H1 (cell line): ENCODE measurements at regions not wholly inside any gene's neighbourhood (a gene's known extent, or its start where the extent isn't known, plus 50 kb on each side); places are given as distances from the start of the nearest gene placed in this dataset.

Experiments
- BCL11A ChIP-seq, 2 experiments: IDR thresholded peaks; one replicate each; pipeline ENCODE4 v1.6.1; 2011; ENCODE audit warnings: low read depth in 2 of 2, low read length in 2 of 2, mild to moderate bottlenecking in 2 of 2
- CHD2 ChIP-seq: IDR thresholded peaks from 2 replicates; pipeline ENCODE4 v1.6.1; 2012; ENCODE audit warnings: low read length, improper control_type of control experiment
- EGR1 ChIP-seq: IDR thresholded peaks from 2 replicates; pipeline ENCODE4 v1.6.1; 2011; ENCODE audit warnings: low read depth, low read length, borderline replicate concordance
- HDAC2 ChIP-seq, 2 experiments: fragments of 300-600 bp in 1 of 2; sonication (generic) in 1 of 2; IDR thresholded peaks; 2 replicates each; pipeline ENCODE4 v1.6.1; 2011 to 2012; ENCODE audit warnings: low read depth in 2 of 2, low read length in 2 of 2, mild to moderate bottlenecking in 2 of 2, moderate library complexity in 2 of 2, borderline replicate concordance in 1 of 2, inconsistent platforms in 1 of 2
- POU5F1 ChIP-seq: IDR thresholded peaks from 2 replicates; pipeline ENCODE4 v1.6.1; 2011; ENCODE audit warnings: low read depth, mild to moderate bottlenecking, low read length, moderate library complexity
- SAP30 ChIP-seq: fragments of 300-600 bp; sonication (generic); IDR thresholded peaks from 2 replicates; pipeline ENCODE4 v1.7.1; 2012; ENCODE audit warnings: low read length, moderate library complexity, mild to moderate bottlenecking, inconsistent platforms; ENCODE audit not compliant: insufficient read depth, insufficient replicate concordance
- YY1 ChIP-seq: IDR thresholded peaks from 2 replicates; pipeline ENCODE4 v1.6.1; 2011; ENCODE audit warnings: low read depth, mild to moderate bottlenecking, low read length
- TF ChIP-seq, protein P1 (sequence below): fragments of 300-600 bp; sonication (generic); IDR thresholded peaks from 2 replicates; pipeline ENCODE4 v1.7.1; 2012; ENCODE audit warnings: low read length, moderate library complexity, mild to moderate bottlenecking, inconsistent platforms; ENCODE audit not compliant: insufficient replicate concordance
- TF ChIP-seq, protein P2 (sequence below): IDR thresholded peaks from 2 replicates; pipeline ENCODE4 v1.6.1; 2012; ENCODE audit warnings: low read length, inconsistent platforms

DNA sequence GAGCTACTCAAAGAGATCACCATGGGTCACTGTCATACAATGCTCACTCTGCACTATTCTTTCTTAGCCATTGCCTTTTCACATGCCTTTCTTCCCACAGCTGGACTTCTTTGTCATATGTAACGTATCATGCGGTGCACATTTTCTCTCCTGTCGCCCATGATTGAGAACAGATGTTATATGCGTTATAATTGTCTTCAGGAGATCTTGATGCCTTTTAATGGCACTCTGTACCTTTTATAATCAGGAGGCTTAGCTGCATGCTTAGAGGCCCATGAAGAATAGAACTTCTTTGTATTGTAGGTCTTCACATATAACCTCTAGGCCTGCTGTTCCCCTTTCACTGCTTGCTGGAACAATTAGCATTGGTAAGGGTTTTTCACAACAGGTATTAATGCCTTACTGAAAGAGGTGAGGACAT is 436.1 kb downstream of the CDH10 start (continued):
- TF ChIP-seq, protein P1, sequence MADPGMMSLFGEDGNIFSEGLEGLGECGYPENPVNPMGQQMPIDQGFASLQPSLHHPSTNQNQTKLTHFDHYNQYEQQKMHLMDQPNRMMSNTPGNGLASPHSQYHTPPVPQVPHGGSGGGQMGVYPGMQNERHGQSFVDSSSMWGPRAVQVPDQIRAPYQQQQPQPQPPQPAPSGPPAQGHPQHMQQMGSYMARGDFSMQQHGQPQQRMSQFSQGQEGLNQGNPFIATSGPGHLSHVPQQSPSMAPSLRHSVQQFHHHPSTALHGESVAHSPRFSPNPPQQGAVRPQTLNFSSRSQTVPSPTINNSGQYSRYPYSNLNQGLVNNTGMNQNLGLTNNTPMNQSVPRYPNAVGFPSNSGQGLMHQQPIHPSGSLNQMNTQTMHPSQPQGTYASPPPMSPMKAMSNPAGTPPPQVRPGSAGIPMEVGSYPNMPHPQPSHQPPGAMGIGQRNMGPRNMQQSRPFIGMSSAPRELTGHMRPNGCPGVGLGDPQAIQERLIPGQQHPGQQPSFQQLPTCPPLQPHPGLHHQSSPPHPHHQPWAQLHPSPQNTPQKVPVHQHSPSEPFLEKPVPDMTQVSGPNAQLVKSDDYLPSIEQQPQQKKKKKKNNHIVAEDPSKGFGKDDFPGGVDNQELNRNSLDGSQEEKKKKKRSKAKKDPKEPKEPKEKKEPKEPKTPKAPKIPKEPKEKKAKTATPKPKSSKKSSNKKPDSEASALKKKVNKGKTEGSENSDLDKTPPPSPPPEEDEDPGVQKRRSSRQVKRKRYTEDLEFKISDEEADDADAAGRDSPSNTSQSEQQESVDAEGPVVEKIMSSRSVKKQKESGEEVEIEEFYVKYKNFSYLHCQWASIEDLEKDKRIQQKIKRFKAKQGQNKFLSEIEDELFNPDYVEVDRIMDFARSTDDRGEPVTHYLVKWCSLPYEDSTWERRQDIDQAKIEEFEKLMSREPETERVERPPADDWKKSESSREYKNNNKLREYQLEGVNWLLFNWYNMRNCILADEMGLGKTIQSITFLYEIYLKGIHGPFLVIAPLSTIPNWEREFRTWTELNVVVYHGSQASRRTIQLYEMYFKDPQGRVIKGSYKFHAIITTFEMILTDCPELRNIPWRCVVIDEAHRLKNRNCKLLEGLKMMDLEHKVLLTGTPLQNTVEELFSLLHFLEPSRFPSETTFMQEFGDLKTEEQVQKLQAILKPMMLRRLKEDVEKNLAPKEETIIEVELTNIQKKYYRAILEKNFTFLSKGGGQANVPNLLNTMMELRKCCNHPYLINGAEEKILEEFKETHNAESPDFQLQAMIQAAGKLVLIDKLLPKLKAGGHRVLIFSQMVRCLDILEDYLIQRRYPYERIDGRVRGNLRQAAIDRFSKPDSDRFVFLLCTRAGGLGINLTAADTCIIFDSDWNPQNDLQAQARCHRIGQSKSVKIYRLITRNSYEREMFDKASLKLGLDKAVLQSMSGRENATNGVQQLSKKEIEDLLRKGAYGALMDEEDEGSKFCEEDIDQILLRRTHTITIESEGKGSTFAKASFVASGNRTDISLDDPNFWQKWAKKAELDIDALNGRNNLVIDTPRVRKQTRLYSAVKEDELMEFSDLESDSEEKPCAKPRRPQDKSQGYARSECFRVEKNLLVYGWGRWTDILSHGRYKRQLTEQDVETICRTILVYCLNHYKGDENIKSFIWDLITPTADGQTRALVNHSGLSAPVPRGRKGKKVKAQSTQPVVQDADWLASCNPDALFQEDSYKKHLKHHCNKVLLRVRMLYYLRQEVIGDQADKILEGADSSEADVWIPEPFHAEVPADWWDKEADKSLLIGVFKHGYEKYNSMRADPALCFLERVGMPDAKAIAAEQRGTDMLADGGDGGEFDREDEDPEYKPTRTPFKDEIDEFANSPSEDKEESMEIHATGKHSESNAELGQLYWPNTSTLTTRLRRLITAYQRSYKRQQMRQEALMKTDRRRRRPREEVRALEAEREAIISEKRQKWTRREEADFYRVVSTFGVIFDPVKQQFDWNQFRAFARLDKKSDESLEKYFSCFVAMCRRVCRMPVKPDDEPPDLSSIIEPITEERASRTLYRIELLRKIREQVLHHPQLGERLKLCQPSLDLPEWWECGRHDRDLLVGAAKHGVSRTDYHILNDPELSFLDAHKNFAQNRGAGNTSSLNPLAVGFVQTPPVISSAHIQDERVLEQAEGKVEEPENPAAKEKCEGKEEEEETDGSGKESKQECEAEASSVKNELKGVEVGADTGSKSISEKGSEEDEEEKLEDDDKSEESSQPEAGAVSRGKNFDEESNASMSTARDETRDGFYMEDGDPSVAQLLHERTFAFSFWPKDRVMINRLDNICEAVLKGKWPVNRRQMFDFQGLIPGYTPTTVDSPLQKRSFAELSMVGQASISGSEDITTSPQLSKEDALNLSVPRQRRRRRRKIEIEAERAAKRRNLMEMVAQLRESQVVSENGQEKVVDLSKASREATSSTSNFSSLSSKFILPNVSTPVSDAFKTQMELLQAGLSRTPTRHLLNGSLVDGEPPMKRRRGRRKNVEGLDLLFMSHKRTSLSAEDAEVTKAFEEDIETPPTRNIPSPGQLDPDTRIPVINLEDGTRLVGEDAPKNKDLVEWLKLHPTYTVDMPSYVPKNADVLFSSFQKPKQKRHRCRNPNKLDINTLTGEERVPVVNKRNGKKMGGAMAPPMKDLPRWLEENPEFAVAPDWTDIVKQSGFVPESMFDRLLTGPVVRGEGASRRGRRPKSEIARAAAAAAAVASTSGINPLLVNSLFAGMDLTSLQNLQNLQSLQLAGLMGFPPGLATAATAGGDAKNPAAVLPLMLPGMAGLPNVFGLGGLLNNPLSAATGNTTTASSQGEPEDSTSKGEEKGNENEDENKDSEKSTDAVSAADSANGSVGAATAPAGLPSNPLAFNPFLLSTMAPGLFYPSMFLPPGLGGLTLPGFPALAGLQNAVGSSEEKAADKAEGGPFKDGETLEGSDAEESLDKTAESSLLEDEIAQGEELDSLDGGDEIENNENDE = peak; percentile 96
- TF ChIP-seq SAP30 (no peak), CHD2 (0 out of 2 replicates have a peak, but pooled peaks have one; percentile 23), HDAC2 (IDR thresholded peaks at IDR 0.05; ENCODE audit: borderline replicate concordance in 1 of 2, low read depth in 2 of 2, low read length in 2 of 2) (peak; percentile 40 to 55; a peak in 2 of 4 replicates), EGR1 (no peak), BCL11A (IDR thresholded peaks at IDR 0.05; ENCODE audit: low read depth in 2 of 2, low read length in 2 of 2) (peak; percentile 80 to 84), YY1 (no peak), POU5F1 (0 out of 2 replicates have a peak, but pooled peaks have one; percentile 5)
- TF ChIP-seq, protein P2, sequence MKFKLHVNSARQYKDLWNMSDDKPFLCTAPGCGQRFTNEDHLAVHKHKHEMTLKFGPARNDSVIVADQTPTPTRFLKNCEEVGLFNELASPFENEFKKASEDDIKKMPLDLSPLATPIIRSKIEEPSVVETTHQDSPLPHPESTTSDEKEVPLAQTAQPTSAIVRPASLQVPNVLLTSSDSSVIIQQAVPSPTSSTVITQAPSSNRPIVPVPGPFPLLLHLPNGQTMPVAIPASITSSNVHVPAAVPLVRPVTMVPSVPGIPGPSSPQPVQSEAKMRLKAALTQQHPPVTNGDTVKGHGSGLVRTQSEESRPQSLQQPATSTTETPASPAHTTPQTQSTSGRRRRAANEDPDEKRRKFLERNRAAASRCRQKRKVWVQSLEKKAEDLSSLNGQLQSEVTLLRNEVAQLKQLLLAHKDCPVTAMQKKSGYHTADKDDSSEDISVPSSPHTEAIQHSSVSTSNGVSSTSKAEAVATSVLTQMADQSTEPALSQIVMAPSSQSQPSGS = peak; percentile 53; the same call in 1 of the 2 replicates
